ENCODE measurements at regions not wholly inside any gene's neighbourhood (a gene's known extent, or its start where the extent isn't known, plus 50 kb on each side); places are given as distances from the start of the nearest gene placed in this dataset.

DNA sequence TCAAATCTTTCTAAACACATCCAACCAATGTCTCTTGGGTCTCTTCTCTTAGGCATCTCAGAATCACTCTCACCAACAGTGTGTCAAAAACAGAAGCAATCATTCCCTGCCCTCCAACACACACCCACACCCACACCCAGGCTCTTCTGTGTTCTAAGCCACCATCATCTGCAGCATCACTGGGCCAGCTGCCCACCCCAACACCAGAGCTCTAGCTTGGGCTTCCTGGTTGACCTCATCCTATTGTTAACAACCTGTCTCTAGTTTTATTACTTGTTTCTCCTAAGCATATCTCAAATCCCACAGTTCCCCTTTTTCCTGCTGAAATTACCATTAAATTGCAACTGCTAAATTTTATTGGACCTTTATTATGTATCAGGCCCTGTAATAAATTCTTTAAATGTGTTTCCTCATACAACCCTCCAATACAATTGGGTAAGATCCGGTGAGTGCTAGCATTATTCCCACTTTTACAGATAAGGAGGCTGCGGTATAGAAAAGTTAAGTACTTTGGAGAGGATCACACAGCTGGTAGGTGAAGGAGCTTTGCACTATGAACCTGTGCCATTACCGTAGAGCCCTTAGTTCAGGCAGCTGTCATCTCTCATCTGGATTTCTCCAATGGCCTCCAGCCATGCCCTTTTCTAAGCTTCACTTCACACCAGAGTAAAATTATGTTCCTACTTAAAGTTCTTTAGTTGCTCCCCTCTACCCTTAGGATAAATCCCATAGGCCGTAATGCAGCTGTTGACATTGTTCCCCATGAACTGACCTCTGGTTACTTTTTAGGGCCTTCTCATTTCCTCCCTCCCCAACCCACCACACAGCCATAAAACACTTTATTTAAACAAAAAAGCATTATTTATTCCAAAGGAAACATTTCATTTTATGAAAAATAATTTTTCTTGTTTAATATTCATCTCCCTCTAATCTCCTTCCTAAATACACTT is 227.7 kb downstream of the B3GLCT start:
- 30 to 100% (median 67%) methylated on average over 1 to 4 of the region's 4 CpGs; no CpG with 5 or more reads in 1 of the 10 experiments for WGBS, 10 experiments
- Histone ChIP-seq H3K4me3 (no peak overlapping the region), H3K27ac (no peak overlapping the region), H3K4me1 (replicated peaks in 1 of 2) (no peaks in the 10 kb centered on the region)
- in situ Hi-C loops (cut with MboI; ENCODE audit: low pct_unique_long_range_greater_than_20kb in 2 of 9, low sequenced_read_pairs in 9 of 9, unreplicated experiment in 9 of 9) = loop anchor here in 5 of 9 experiments (10.0 to 25.0 kb wide), 3 partner anchors 110 to 310 kb away; partner anchors contain the start of gene RXFP2 (in 2 of the 5)
- ATAC-seq (replicated peaks in 6 of 8) = no peak

DNA sequence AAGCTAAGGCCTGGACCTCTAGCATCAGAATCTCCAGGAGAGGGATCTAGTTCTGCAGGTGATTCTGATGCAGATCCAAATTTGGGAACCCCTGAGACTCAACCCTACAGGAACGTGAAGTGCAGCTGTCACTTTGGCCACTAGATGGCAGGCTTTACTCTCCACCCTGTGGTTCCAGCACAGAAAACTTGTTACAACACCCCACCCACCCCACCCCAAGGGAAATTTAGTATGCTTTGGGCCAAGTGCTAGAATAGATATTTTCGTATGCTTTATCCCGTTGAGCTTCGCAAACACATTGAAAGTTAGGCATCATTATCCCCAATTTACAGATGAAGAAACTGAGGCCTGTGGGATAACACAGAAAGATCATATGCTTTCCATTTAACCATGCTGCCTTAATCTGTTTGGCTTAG is 232.0 kb downstream of the B3GLCT start:
- ATAC-seq (replicated peaks in 6 of 8) = peak in 3 of 8 experiments; percentile 43 to 76 (median 46)
- Histone ChIP-seq H3K4me1 (replicated peaks in 1 of 2) (no peaks in the 10 kb centered on the region), H3K4me3 (no peak overlapping the region), H3K27ac (no peak overlapping the region)
- in situ Hi-C loops (cut with MboI; ENCODE audit: low pct_unique_long_range_greater_than_20kb in 2 of 9, low sequenced_read_pairs in 9 of 9, unreplicated experiment in 9 of 9) = loop anchor here in 5 of 9 experiments (5.0 to 25.0 kb wide), 5 partner anchors 106 to 313 kb away; partner anchors contain the start of gene RXFP2 (in 3 of the 5)
- 0 to 86% (median 20%) methylated on average over 1 to 4 of the region's 4 CpGs; no CpG with 5 or more reads in 3 of the 10 experiments for WGBS, 10 experiments

DNA sequence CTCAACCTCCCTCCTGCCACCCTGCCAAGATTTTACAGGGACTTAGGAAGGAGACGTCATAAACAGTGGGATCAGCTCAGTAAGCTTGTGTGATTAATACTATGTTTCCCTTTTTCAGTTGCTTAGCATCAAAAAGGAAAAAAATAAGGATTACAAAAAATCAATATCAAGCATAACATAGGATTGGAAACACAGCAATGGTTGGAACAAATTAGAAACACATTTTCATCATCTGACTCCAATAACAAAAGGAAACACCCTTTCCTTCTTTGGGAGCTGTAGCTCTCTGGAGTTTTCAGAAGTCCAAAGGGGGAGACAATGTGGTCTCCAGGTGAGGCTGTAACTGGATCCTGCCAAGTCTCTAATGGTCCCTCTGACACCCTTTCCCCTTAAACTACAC is 233.4 kb downstream of the B3GLCT start:
- 0 to 100% (median 90%) methylated on average over 1 of the region's 1 CpG; no CpG with 5 or more reads in 6 of the 10 experiments for WGBS, 10 experiments
- no peaks in the 10 kb centered on the region for H3K4me1 ChIP-seq (replicated peaks in 1 of 2)
- ATAC-seq (replicated peaks in 6 of 8) = peak in 3 of 8 experiments; percentile 58 to 78 (median 67)
- H3K4me3 ChIP-seq = no peak overlapping the region
- in situ Hi-C loops (cut with MboI; ENCODE audit: low pct_unique_long_range_greater_than_20kb in 2 of 9, low sequenced_read_pairs in 9 of 9, unreplicated experiment in 9 of 9) = loop anchor here in 5 of 9 experiments (5.0 to 25.0 kb wide), 5 partner anchors 104 to 312 kb away; partner anchors contain the start of gene RXFP2 (in 3 of the 5)
- H3K27ac ChIP-seq = no peak overlapping the region

DNA sequence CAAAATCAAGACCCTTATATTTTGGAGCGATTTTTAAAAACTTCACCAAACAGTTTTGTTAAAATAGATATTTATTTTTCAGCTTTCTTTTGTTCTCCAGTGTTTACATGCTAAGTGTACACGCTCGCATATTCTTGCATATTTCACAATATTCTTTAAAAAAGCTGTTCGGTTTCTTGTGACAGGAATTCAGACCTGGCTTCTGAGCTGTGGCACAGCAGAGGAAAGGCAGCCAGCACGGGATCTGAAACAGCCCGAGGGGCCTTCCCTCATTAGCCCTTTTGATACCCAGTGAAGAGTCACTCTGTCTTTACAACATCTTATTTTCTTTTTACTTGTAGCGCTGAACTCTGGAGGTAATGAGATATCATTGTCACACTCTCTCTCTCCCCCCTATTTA is 234.0 kb downstream of the B3GLCT start:
- no peak overlapping the region for H3K27ac ChIP-seq
- peak in 3 of 8 experiments; percentile 62 to 88 (median 84) for ATAC-seq (replicated peaks in 6 of 8)
- H3K4me3 ChIP-seq = no peak overlapping the region
- 0 to 100% (median 72%) methylated on average over 1 to 7 of the region's 7 CpGs for WGBS, 10 experiments
- in situ Hi-C loops (cut with MboI; ENCODE audit: low pct_unique_long_range_greater_than_20kb in 2 of 9, low sequenced_read_pairs in 9 of 9, unreplicated experiment in 9 of 9) = loop anchor here in 5 of 9 experiments (5.0 to 25.0 kb wide), 5 partner anchors 104 to 311 kb away; partner anchors contain the start of gene RXFP2 (in 3 of the 5)
- no peaks in the 10 kb centered on the region for H3K4me1 ChIP-seq (replicated peaks in 1 of 2)

DNA sequence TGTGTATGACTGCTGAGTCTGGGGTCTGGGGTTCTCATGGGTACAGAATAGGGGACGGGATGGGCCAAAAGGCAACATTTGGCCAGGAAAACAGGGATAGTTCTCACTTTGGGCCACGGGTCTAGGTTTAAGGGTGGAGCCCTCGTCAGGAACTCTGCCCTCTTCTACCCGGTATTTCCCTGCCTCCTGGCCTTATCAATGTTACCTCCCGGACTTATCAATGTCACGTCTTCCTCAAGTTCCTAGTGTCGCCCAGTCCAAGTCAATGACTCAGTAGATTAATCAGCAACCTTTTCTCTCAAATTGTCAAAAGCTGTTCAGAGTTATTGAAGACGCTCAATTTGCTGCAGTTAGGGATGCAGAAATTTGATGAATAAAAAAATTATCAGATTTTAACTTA is 234.8 kb downstream of the B3GLCT start:
- ATAC-seq (replicated peaks in 6 of 8) = no peak
- H3K4me3 ChIP-seq = no peak overlapping the region
- in situ Hi-C loops (cut with MboI; ENCODE audit: low pct_unique_long_range_greater_than_20kb in 2 of 9, low sequenced_read_pairs in 9 of 9, unreplicated experiment in 9 of 9) = loop anchor here in 5 of 9 experiments (5.0 to 25.0 kb wide), 5 partner anchors 103 to 310 kb away; partner anchors contain the start of gene RXFP2 (in 3 of the 5)
- H3K4me1 ChIP-seq (replicated peaks in 1 of 2) = no peaks in the 10 kb centered on the region
- no peak overlapping the region for H3K27ac ChIP-seq
- 85 to 100% (median 100%) methylated on average over 1 to 7 of the region's 8 CpGs; no CpG with 5 or more reads in 2 of the 10 experiments for WGBS, 10 experiments

DNA sequence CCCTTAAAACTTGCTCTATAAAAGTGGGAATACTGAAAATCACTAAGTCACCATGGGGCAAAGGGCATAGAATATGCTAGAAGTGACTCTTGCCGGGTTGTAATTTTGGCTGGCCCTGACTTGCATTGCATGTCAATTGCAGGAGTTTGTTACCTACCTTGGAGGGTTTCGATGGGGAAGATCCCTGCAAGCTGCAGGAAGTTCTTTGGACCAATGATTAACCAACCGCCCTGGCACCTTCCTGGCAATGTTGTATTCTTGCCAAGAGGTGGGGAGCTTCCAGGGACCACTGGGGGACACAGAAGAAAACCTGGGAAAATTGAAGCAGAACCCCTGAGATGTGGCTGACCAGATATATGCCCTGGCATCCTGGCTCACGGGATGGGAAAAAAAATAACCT is 235.8 kb downstream of the B3GLCT start:
- WGBS, 10 experiments = 75 to 100% (median 87%) methylated on average over 1 to 4 of the region's 4 CpGs; no CpG with 5 or more reads in 2 of the 10 experiments
- in situ Hi-C loops (cut with MboI; ENCODE audit: low pct_unique_long_range_greater_than_20kb in 2 of 9, low sequenced_read_pairs in 9 of 9, unreplicated experiment in 9 of 9) = loop anchor here in 5 of 9 experiments (10.0 to 25.0 kb wide), 4 partner anchors 102 to 309 kb away; partner anchors contain the start of gene RXFP2 (in 3 of the 5)
- Histone ChIP-seq H3K4me3 (no peak overlapping the region), H3K4me1 (replicated peaks in 1 of 2) (no peaks in the 10 kb centered on the region), H3K27ac (no peak overlapping the region)
- no peak for ATAC-seq (replicated peaks in 6 of 8)

DNA sequence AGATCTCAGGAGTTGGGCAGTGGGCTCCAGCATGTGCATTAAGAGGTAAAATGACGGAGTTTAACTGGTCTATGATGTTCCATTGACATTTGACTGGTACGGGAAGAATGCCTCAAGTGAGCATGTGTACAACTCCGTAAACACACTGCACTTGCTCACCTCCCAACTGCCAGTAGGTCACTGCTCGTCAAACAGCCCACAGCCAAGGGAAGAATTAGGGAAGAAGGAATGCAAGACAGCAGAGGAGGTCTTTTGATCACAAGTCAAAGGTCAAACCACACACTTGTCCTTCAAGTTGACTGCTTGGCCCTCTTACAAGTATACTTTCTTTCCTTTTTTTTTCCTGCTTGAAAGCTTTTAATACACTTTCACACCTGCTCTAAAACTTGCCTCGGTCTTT is 236.7 kb downstream of the B3GLCT start:
- H3K4me1 ChIP-seq (replicated peaks in 1 of 2) = no peaks in the 10 kb centered on the region
- H3K27ac ChIP-seq = no peak overlapping the region
- ATAC-seq (replicated peaks in 6 of 8) = no peak
- no peak overlapping the region for H3K4me3 ChIP-seq
- WGBS, 10 experiments = 68 to 100% (median 80%) methylated on average over 1 to 5 of the region's 5 CpGs; no CpG with 5 or more reads in 1 of the 10 experiments
- in situ Hi-C loops (cut with MboI; ENCODE audit: low pct_unique_long_range_greater_than_20kb in 2 of 9, low sequenced_read_pairs in 9 of 9, unreplicated experiment in 9 of 9) = loop anchor here in 5 of 9 experiments (10.0 to 25.0 kb wide), 4 partner anchors 101 to 308 kb away; partner anchors contain the start of gene RXFP2 (in 3 of the 5)

DNA sequence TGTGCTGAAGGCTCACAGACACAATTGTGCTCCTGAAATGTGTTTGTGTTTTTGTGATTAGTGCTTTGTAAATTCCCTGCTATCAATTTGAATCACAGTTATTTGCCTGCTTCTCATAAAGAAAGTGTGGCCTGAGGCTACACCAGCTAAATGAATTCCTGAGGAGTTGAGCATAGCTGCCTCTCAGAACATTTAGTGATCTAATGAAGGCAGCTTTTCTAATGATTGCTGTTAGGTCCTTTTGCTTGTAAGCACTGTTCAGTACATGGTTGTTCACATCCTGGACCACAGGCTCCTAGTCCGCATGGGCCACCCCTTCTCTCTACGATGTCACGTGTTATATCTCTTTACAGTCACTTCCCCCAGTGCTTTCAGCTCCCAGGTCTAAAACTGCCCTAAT is 238.2 kb downstream of the B3GLCT start:
- in situ Hi-C loops (cut with MboI; ENCODE audit: low pct_unique_long_range_greater_than_20kb in 2 of 9, low sequenced_read_pairs in 9 of 9, unreplicated experiment in 9 of 9) = loop anchor here in 5 of 9 experiments (10.0 to 25.0 kb wide), 4 partner anchors 99 to 307 kb away; partner anchors contain the start of gene RXFP2 (in 3 of the 5)
- peak in 2 of 8 experiments; percentile 24 to 30 for ATAC-seq (replicated peaks in 6 of 8)
- no peaks in the 10 kb centered on the region for H3K4me1 ChIP-seq (replicated peaks in 1 of 2)
- WGBS, 10 experiments = 65 to 100% (median 90%) methylated on average over 2 to 3 of the region's 3 CpGs; no CpG with 5 or more reads in 3 of the 10 experiments
- no peak overlapping the region for H3K27ac ChIP-seq
- no peak overlapping the region for H3K4me3 ChIP-seq

DNA sequence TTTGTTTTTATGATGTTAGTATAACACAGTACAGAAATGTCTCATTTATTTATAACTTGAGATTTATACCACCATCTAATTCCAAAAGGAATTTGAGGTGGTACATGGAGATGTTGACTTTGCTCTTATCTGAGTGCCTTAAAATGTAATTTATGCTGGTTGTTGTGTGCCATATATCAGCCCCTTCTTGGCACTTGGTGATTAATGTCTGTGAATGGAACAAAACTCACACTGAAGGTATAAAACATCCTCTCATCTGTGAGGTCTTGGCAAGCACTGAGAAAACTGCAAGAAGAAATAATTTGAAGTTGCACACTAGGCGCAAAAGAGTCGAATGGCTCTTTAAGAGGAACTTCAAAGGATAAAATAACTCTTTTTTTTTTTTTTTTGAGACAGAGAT is 240.4 kb downstream of the B3GLCT start:
- no peaks in the 10 kb centered on the region for H3K4me1 ChIP-seq (replicated peaks in 1 of 2)
- in situ Hi-C loops (cut with MboI; ENCODE audit: low pct_unique_long_range_greater_than_20kb in 2 of 9, low sequenced_read_pairs in 9 of 9, unreplicated experiment in 9 of 9) = loop anchor here in 4 of 9 experiments (25.0 kb wide), 2 partner anchors 97 to 297 kb away; partner anchors contain the start of gene RXFP2 (in 2 of the 4)
- no peak for ATAC-seq (replicated peaks in 6 of 8)
- H3K4me3 ChIP-seq = no peak overlapping the region
- no peak overlapping the region for H3K27ac ChIP-seq
- WGBS, 10 experiments = 71 to 100% (median 89%) methylated on average over 2 of the region's 2 CpGs; no CpG with 5 or more reads in 4 of the 10 experiments

DNA sequence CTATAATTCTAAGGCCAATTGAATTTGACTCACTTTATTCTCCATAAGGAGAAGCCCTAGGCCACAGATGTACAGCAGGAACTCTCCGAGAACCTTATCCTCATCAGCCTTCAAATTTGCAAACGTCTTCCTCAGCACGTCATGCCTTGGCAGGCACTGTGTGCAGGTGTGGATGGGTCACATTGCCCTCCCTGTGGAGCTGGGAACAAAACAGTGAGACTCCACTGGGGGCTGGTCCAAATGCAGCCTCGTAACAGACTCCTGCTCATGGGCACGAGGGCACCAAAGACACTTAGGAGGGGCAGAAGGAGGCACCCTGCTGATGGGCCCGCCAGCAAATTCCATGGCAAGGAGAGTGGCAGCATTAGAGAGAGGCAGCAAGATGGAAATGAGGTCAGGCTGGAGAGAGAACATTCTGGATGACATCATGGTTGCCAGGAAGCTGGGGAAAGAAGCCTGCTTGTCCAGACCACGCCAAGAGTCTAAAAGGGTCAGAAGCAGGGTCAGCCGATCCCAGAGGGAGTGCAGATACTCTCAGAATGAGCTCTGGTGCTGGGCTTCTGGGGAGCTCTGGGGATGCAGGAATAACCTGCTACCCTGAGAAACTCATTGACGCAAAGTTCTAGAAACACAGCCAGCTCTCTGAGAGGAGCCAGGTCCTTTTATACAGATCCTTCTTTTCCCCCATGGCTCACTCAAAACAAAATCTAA is 242.2 kb downstream of the B3GLCT start:
- ATAC-seq (replicated peaks in 6 of 8) = peak; percentile 24 to 68 (median 59)
- no peaks in the 10 kb centered on the region for H3K4me1 ChIP-seq (replicated peaks in 1 of 2)
- WGBS, 10 experiments = 38 to 100% (median 82%) methylated on average over 1 to 6 of the region's 9 CpGs; no CpG with 5 or more reads in 3 of the 10 experiments
- H3K27ac ChIP-seq = no peak overlapping the region
- in situ Hi-C loops (cut with MboI; ENCODE audit: low pct_unique_long_range_greater_than_20kb in 2 of 9, low sequenced_read_pairs in 9 of 9, unreplicated experiment in 9 of 9) = loop anchor here in 4 of 9 experiments (25.0 kb wide), 2 partner anchors 95 to 295 kb away; partner anchors contain the start of gene RXFP2 (in 2 of the 4)
- H3K4me3 ChIP-seq = no peak overlapping the region

DNA sequence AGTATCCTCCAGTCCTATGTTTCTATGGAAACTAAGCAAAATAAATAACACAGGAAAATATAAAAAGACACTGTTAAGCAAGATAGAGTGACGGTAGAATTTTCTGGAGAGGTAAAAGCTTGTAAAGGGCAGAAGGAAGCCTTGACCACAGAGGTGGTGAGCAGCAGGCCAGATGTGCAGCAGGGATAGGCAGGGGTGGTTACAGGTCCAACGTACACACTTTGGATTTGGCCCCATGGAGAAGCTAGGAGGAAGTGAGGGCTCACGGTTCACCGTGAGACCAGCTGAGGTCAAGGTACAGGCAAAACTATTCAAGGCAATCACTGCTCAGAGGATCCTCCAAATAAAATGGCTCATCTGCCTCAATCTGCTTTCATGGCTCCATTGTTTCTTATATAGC is 242.8 kb downstream of the B3GLCT start:
- in situ Hi-C loops (cut with MboI; ENCODE audit: low pct_unique_long_range_greater_than_20kb in 2 of 9, low sequenced_read_pairs in 9 of 9, unreplicated experiment in 9 of 9) = loop anchor here in 4 of 9 experiments (25.0 kb wide), 2 partner anchors 95 to 295 kb away; partner anchors contain the start of gene RXFP2 (in 2 of the 4)

More for the DNA sequence above, 242.8 kb downstream of the B3GLCT start:
- WGBS, 10 experiments = 52 to 100% (median 90%) methylated on average over 1 to 4 of the region's 4 CpGs; no CpG with 5 or more reads in 3 of the 10 experiments
- H3K4me3 ChIP-seq = no peak overlapping the region
- ATAC-seq (replicated peaks in 6 of 8) = no peak
- H3K27ac ChIP-seq = no peak overlapping the region
- no peaks in the 10 kb centered on the region for H3K4me1 ChIP-seq (replicated peaks in 1 of 2)
